Head of caudate nucleus (tissue), 42 donors: ENCODE measurements at regions not wholly inside any gene's neighbourhood (a gene's known extent, or its start where the extent isn't known, plus 50 kb on each side); places are given as distances from the start of the nearest gene placed in this dataset.

ENCODE experiments used
- DNase-seq, 42 donors: peaks; one replicate each; pipeline versions ENCODE4 v3.0.0 to v3.0.0-alpha.2; 2020 to 2021; ENCODE audit warnings: mixed read lengths in 7 of 42
- intact Hi-C: fragments of 100-400 bp; cut with DNase I; formaldehyde crosslinking; loops from one replicate; pipeline ENCODE4 v1.15.0; 2022

GRCh38 chr12:113665457-113665856, 193.8 kb upstream of the LHX5 start:
- intact Hi-C loops = no loop called here
- DNase-seq = no peak

GRCh38 chr12:113664224-113664681, 192.6 kb upstream of the LHX5 start:
- intact Hi-C loops = no loop called here

GRCh38 chr12:113663396-113663795, 191.7 kb upstream of the LHX5 start:
- intact Hi-C loops = no loop called here
- no peak for DNase-seq

More at GRCh38 chr12:113664224-113664681, 192.6 kb upstream of the LHX5 start:
- DNase-seq = no peak

- no peak for DNase-seq
Measured at GRCh38 chr12:113660936-113661335, 189.3 kb upstream of the LHX5 start.

GRCh38 chr12:113659416-113659815, 187.7 kb upstream of the LHX5 start:
- DNase-seq = no peak
- intact Hi-C loops = no loop called here

More at GRCh38 chr12:113660936-113661335, 189.3 kb upstream of the LHX5 start:
- intact Hi-C loops = no loop called here

GRCh38 chr12:113659015-113659414, 187.3 kb upstream of the LHX5 start:
- intact Hi-C loops = no loop called here
- DNase-seq = no peak

GRCh38 chr12:113658006-113658655, 186.5 kb upstream of the LHX5 start:
- intact Hi-C loops = no loop called here
- no peak for DNase-seq

GRCh38 chr12:113655919-113656318, 184.2 kb upstream of the LHX5 start:
- no peak for DNase-seq
- intact Hi-C loops = no loop called here

- DNase-seq = no peak
- intact Hi-C loops = no loop called here
Measured at GRCh38 chr12:113655479-113655878, 183.8 kb upstream of the LHX5 start.

GRCh38 chr12:113651662-113652061, 180.0 kb upstream of the LHX5 start:
- intact Hi-C loops = no loop called here
- no peak for DNase-seq

- DNase-seq = no peak
- intact Hi-C loops = no loop called here
Measured at GRCh38 chr12:113650476-113650875, 178.8 kb upstream of the LHX5 start.

- DNase-seq = no peak
- intact Hi-C loops = loop anchor here (5.0 kb wide), 1 partner anchor 263 kb away; no protein-coding TSS in a partner anchor
Measured at GRCh38 chr12:113649256-113649830, 177.7 kb upstream of the LHX5 start.

- intact Hi-C loops = loop anchor here (5.0 kb wide), 1 partner anchor 265 kb away; no protein-coding TSS in a partner anchor
- peak in 41 of 42 donors; percentile 28 to 78 (median 54) for DNase-seq
Measured at GRCh38 chr12:113647048-113647447, 175.4 kb upstream of the LHX5 start.

- no peak for DNase-seq
- intact Hi-C loops = loop anchor here (5.0 kb wide), 1 partner anchor 267 kb away; no protein-coding TSS in a partner anchor
Measured at GRCh38 chr12:113645603-113646002, 173.9 kb upstream of the LHX5 start.

- intact Hi-C loops = loop anchor here (5.0 kb wide), 1 partner anchor 267 kb away; no protein-coding TSS in a partner anchor
Measured at GRCh38 chr12:113645183-113645582, 173.5 kb upstream of the LHX5 start.

GRCh38 chr12:113643177-113643974, 171.7 kb upstream of the LHX5 start:
- DNase-seq = no peak
- intact Hi-C loops = no loop called here

More at GRCh38 chr12:113645183-113645582, 173.5 kb upstream of the LHX5 start:
- DNase-seq = no peak

- no peak for DNase-seq
- intact Hi-C loops = no loop called here
Measured at GRCh38 chr12:113642672-113643071, 171.0 kb upstream of the LHX5 start.

GRCh38 chr12:113642216-113642615, 170.5 kb upstream of the LHX5 start:
- intact Hi-C loops = no loop called here
- DNase-seq = no peak

- intact Hi-C loops = no loop called here
- peak in 2 of 42 donors; percentile 11 to 12 for DNase-seq
Measured at GRCh38 chr12:113641426-113642030, 169.9 kb upstream of the LHX5 start.
